ENCODE measurements at regions not wholly inside any gene's neighbourhood (a gene's known extent, or its start where the extent isn't known, plus 50 kb on each side); places are given as distances from the start of the nearest gene placed in this dataset.

GRCh38 chr4:19403786-19404370, 847.8 kb upstream of the SLIT2 start:
- ChIA-PET POLR2A (no interaction called here), CTCF (no interaction called here)
- TF ChIP-seq CTCF (IDR thresholded peaks at IDR 0.05; ENCODE audit: control extremely low read depth, extremely low read depth, low read depth, missing control alignments), result no peak
- no peak for DNase-seq (ENCODE audit: extremely low spot score)

DNA sequence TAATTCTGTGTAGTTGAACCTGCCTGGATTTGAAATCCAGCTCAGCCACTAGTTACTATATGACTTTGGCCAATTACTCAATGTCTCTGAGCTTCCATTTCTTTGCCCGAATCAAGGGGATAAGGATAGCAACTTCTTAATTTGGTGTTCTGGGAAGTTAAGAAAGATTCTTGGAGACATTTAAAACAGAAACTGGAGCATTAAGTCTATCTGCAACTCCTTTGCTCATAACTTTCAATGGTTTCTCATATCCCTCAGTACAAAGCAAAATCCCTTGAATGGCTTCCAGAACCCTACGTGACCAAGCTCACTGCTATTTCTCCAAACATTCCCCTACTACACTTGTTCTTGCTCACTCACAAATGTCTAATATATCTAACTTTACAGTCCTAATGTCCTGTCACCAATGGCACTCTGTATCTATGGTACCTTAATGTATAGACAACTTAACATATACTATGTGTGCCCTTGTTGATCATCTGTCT, 849.1 kb upstream of the SLIT2 start:
- ChIA-PET POLR2A (no interaction called here), CTCF (no interaction called here)
- no peak for DNase-seq (ENCODE audit: extremely low spot score)
- TF ChIP-seq CTCF (IDR thresholded peaks at IDR 0.05; ENCODE audit: control extremely low read depth, extremely low read depth, low read depth, missing control alignments), result no peak

- ChIA-PET POLR2A (no interaction called here), CTCF (no interaction called here)
- TF ChIP-seq CTCF (IDR thresholded peaks at IDR 0.05; ENCODE audit: control extremely low read depth, extremely low read depth, low read depth, missing control alignments), result no peak
- no peak for DNase-seq (ENCODE audit: extremely low spot score)
These were observed 850.2 kb upstream of the SLIT2 start for GRCh38 chr4:19401301-19402080.

DNA sequence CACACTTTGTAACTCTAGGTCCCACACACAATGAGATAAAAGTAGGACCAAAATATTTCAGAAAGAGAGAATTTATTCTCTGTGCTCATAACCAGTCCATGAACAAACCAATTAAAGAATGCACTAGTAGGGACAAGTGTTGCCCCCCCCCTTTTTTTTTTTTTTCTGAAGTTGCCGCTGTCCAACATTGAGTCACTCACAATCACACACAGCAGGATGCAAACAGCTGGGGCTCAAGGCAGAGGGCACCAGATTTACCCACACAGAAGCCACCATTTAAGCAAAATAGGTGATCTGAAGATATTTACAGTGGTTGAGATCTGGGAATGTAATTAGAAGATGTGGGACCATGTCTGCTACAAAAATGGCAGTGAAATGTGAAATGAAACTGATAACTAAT, 850.9 kb upstream of the SLIT2 start:
- POLR2A ChIA-PET, result no interaction called here
- TF ChIP-seq CTCF (IDR thresholded peaks at IDR 0.05; ENCODE audit: control extremely low read depth, extremely low read depth, low read depth, missing control alignments), result no peak
- no peak for DNase-seq (ENCODE audit: extremely low spot score)
- CTCF ChIA-PET, result no interaction called here

DNA sequence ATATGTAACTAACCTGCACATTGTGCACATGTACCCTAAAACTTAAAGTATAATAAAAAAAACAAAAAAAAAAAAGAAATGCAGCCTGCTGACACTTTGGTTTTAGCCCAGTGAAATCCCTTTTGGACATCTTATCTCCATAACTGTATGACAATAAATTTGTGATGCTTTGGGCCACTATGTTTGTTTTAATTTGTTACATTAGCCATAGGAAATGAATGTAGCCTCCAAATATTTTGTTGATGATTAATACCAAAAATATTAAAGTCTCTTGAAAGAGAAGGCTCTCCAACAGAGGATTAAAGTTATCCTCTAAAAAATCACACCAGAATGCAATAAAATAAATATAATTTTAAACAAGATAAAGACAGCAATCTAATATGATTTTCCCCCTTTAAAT, 852.7 kb upstream of the SLIT2 start:
- TF ChIP-seq CTCF (IDR thresholded peaks at IDR 0.05; ENCODE audit: control extremely low read depth, extremely low read depth, low read depth, missing control alignments), result no peak
- ChIA-PET POLR2A (no interaction called here), CTCF (no interaction called here)
- DNase-seq (ENCODE audit: extremely low spot score), result no peak

DNA sequence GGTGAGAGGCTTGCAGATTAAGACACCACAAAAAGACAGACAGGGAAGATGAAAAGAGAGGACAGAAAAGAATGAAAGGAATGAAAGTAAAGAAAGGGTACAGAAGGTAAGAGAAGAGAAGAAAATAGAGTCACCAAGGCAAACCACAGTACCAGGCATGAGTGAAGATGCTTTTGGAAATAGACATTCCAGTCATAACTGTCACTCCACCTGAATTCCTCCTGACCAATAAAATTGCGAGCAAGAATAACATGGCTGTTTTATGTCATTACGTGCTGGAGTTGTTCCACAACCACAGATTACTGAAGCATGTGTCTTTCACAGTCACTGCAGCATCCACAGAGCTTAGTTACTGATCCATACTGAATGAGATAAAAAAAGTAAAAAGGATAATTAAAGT, 864.9 kb upstream of the SLIT2 start:
- no peak for TF ChIP-seq CTCF (IDR thresholded peaks at IDR 0.05; ENCODE audit: control extremely low read depth, extremely low read depth, low read depth, missing control alignments)
- ChIA-PET CTCF (no interaction called here), POLR2A (no interaction called here)
- DNase-seq (ENCODE audit: extremely low spot score), result no peak

Measured in GM10248 (cell line).